ENCODE measurements at regions not wholly inside any gene's neighbourhood (a gene's known extent, or its start where the extent isn't known, plus 50 kb on each side); places are given as distances from the start of the nearest gene placed in this dataset.

DNA sequence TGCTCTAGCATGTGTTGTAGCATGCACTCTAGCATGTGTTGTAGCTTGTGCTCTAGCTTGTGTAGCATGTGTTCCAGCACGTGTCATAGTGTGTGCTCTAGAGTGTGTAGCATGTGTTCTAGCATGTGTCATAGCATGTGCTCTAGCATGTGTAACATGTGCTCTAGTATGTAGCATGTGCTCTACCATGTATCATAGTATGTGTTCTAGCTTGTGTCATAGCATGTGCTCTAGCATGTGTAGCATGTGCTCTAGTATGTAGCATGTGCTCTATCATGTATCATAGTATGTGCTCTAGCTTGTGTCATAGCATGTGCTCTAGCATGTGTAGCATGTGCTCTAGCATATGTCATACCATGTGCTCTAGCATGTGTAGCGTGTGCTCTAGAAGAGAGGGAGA is 255.3 kb downstream of the ICE1 start:
- H3K27ac ChIP-seq (ENCODE audit: low read depth, low read length) = no peak overlapping the region
- H2AFZ ChIP-seq (ENCODE audit: low read depth, low read length) = no peak overlapping the region
- no peak overlapping the region for H3K4me3 ChIP-seq (ENCODE audit: insufficient read depth, low read depth, low read length)
- no peaks in the 10 kb centered on the region for H3K36me3 Mint-ChIP-seq (ENCODE audit: low read depth, unreplicated experiment)
- H3K4me1 ChIP-seq (ENCODE audit: insufficient read depth, low read length) = no peaks in the 10 kb centered on the region
- no peaks in the 10 kb centered on the region for H3K27me3 Mint-ChIP-seq (ENCODE audit: low read depth, unreplicated experiment)
- no peaks in the 10 kb centered on the region for H4K20me1 ChIP-seq (ENCODE audit: insufficient read depth, low read length)
- H3K27ac Mint-ChIP-seq (ENCODE audit: unreplicated experiment) = no peak overlapping the region
- peaks cover 7% of the 10 kb centered on the region for H3K4me1 Mint-ChIP-seq (ENCODE audit: low read depth, unreplicated experiment)
- no peak overlapping the region for H3K4me3 Mint-ChIP-seq (ENCODE audit: unreplicated experiment)
- H3K9ac ChIP-seq (ENCODE audit: low read length) = no peak overlapping the region
- DNase-seq (ENCODE audit: low read depth) (no peak), FAIRE-seq (no peak)
- peaks cover 1% of the 10 kb centered on the region for H3K9me3 Mint-ChIP-seq (ENCODE audit: unreplicated experiment)
- H3K4me2 ChIP-seq (ENCODE audit: low read length) = no peak overlapping the region
- H3K27me3 ChIP-seq (ENCODE audit: insufficient read depth, low read length) = no peaks in the 10 kb centered on the region
- no peaks in the 10 kb centered on the region for H3K79me2 ChIP-seq (ENCODE audit: insufficient read depth, low read length)
- peaks cover 8% of the 10 kb centered on the region for H3K9me3 ChIP-seq (ENCODE audit: insufficient read depth, low read depth, low read length)
- no peaks in the 10 kb centered on the region for H3K36me3 ChIP-seq (ENCODE audit: insufficient read depth, low read length)
- TF ChIP-seq, protein P1, sequence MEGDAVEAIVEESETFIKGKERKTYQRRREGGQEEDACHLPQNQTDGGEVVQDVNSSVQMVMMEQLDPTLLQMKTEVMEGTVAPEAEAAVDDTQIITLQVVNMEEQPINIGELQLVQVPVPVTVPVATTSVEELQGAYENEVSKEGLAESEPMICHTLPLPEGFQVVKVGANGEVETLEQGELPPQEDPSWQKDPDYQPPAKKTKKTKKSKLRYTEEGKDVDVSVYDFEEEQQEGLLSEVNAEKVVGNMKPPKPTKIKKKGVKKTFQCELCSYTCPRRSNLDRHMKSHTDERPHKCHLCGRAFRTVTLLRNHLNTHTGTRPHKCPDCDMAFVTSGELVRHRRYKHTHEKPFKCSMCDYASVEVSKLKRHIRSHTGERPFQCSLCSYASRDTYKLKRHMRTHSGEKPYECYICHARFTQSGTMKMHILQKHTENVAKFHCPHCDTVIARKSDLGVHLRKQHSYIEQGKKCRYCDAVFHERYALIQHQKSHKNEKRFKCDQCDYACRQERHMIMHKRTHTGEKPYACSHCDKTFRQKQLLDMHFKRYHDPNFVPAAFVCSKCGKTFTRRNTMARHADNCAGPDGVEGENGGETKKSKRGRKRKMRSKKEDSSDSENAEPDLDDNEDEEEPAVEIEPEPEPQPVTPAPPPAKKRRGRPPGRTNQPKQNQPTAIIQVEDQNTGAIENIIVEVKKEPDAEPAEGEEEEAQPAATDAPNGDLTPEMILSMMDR (IDR thresholded peaks at IDR 0.05; ENCODE audit: insufficient read depth, low read depth, low read length) = no peak
- TF ChIP-seq EZH2 (IDR thresholded peaks at IDR 0.05; ENCODE audit: insufficient read depth, low read length) = no peak

- no peaks in the 10 kb centered on the region for H3K27me3 ChIP-seq (ENCODE audit: insufficient read depth, low read length)
Observed at GRCh38 chr5:5676218-5676617, 253.7 kb downstream of the ICE1 start.

DNA sequence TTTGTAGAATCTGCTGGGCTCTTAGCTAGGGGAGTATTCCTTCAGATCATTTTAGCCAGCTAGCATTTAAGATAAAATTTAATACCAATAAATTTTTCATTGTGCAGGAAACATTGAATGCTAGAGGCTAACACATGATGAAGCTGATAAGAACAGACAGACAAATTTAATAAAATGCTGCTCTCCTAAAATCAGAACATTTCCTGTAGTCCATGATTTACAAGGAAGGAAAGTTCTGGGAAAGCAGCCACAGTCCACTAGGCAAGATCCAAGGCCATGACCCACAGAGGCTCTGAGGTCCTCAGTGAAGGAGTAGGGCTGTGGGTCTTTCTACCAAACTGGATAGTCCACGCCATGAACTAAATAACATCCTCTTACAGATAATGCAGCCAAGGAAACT is 253.0 kb downstream of the ICE1 start:
- Histone ChIP-seq H3K27me3 (ENCODE audit: insufficient read depth, low read length) (no peaks in the 10 kb centered on the region), H3K79me2 (ENCODE audit: insufficient read depth, low read length) (no peaks in the 10 kb centered on the region), H3K4me3 (ENCODE audit: insufficient read depth, low read depth, low read length) (no peak overlapping the region), H3K36me3 (ENCODE audit: insufficient read depth, low read length) (no peaks in the 10 kb centered on the region), H3K4me1 (ENCODE audit: insufficient read depth, low read length) (no peaks in the 10 kb centered on the region), H3K9me3 (ENCODE audit: insufficient read depth, low read depth, low read length) (peaks cover 8% of the 10 kb centered on the region), H2AFZ (ENCODE audit: low read depth, low read length) (no peak overlapping the region), H3K9ac (ENCODE audit: low read length) (no peak overlapping the region), H4K20me1 (ENCODE audit: insufficient read depth, low read length) (no peaks in the 10 kb centered on the region), H3K27ac (ENCODE audit: low read depth, low read length) (no peak overlapping the region), H3K4me2 (ENCODE audit: low read length) (no peak overlapping the region)
- Mint-ChIP-seq H3K27ac (ENCODE audit: unreplicated experiment) (no peak overlapping the region), H3K4me3 (ENCODE audit: unreplicated experiment) (no peak overlapping the region), H3K36me3 (ENCODE audit: low read depth, unreplicated experiment) (no peaks in the 10 kb centered on the region), H3K9me3 (ENCODE audit: unreplicated experiment) (no peaks in the 10 kb centered on the region), H3K27me3 (ENCODE audit: low read depth, unreplicated experiment) (no peaks in the 10 kb centered on the region), H3K4me1 (ENCODE audit: low read depth, unreplicated experiment) (peaks cover 7% of the 10 kb centered on the region)
- FAIRE-seq = no peak
- TF ChIP-seq EZH2 (IDR thresholded peaks at IDR 0.05; ENCODE audit: insufficient read depth, low read length) = no peak
- TF ChIP-seq, protein P1 (IDR thresholded peaks at IDR 0.05; ENCODE audit: insufficient read depth, low read depth, low read length) = no peak
- no peak for DNase-seq (ENCODE audit: low read depth)

More at GRCh38 chr5:5676218-5676617, 253.7 kb downstream of the ICE1 start:
- no peaks in the 10 kb centered on the region for H3K27me3 Mint-ChIP-seq (ENCODE audit: low read depth, unreplicated experiment)
- no peak for DNase-seq (ENCODE audit: low read depth)
- no peak for FAIRE-seq
- Histone ChIP-seq H3K9me3 (ENCODE audit: insufficient read depth, low read depth, low read length) (peaks cover 8% of the 10 kb centered on the region), H3K4me2 (ENCODE audit: low read length) (no peak overlapping the region), H2AFZ (ENCODE audit: low read depth, low read length) (no peak overlapping the region), H3K27ac (ENCODE audit: low read depth, low read length) (no peak overlapping the region), H3K4me3 (ENCODE audit: insufficient read depth, low read depth, low read length) (no peak overlapping the region), H3K4me1 (ENCODE audit: insufficient read depth, low read length) (no peaks in the 10 kb centered on the region), H3K79me2 (ENCODE audit: insufficient read depth, low read length) (no peaks in the 10 kb centered on the region), H3K9ac (ENCODE audit: low read length) (no peak overlapping the region), H3K36me3 (ENCODE audit: insufficient read depth, low read length) (no peaks in the 10 kb centered on the region), H4K20me1 (ENCODE audit: insufficient read depth, low read length) (no peaks in the 10 kb centered on the region)
- no peak for TF ChIP-seq EZH2 (IDR thresholded peaks at IDR 0.05; ENCODE audit: insufficient read depth, low read length)
- TF ChIP-seq, protein P1 (IDR thresholded peaks at IDR 0.05; ENCODE audit: insufficient read depth, low read depth, low read length) = no peak
- H3K36me3 Mint-ChIP-seq (ENCODE audit: low read depth, unreplicated experiment) = no peaks in the 10 kb centered on the region
- H3K27ac Mint-ChIP-seq (ENCODE audit: unreplicated experiment) = no peak overlapping the region
- peaks cover 7% of the 10 kb centered on the region for H3K4me1 Mint-ChIP-seq (ENCODE audit: low read depth, unreplicated experiment)
- no peaks in the 10 kb centered on the region for H3K9me3 Mint-ChIP-seq (ENCODE audit: unreplicated experiment)
- no peak overlapping the region for H3K4me3 Mint-ChIP-seq (ENCODE audit: unreplicated experiment)
